H9 (cell line): ENCODE measurements at regions not wholly inside any gene's neighbourhood (a gene's known extent, or its start where the extent isn't known, plus 50 kb on each side); places are given as distances from the start of the nearest gene placed in this dataset.

ENCODE experiments used
- DNase-seq: peaks from one replicate; pipeline ENCODE4 v3.0.0-alpha.2; 2017
- H2AFZ ChIP-seq: one replicate; pipeline ENCODE4 v1.6.1; 2013; ENCODE audit warnings: mild to moderate bottlenecking, low read length, control low read depth, moderate library complexity
- H2AK5ac ChIP-seq: 2 replicates; pipeline ENCODE4 v1.6.1; 2013; ENCODE audit warnings: low read length, control low read depth, mixed read lengths; ENCODE audit not compliant: insufficient read length
- H2BK120ac ChIP-seq: one replicate; pipeline ENCODE4 v1.6.1; 2013; ENCODE audit warnings: low read depth, mild to moderate bottlenecking, low read length, control low read depth, inconsistent platforms; ENCODE audit not compliant: poor library complexity, severe bottlenecking
- H2BK12ac ChIP-seq: 2 replicates; pipeline ENCODE4 v1.6.1; 2013; ENCODE audit warnings: low read length, control low read depth, mixed read lengths, low read depth; ENCODE audit not compliant: insufficient read length
- H2BK15ac ChIP-seq: 2 replicates; pipeline ENCODE4 v1.6.1; 2013; ENCODE audit warnings: low read depth, low read length, control low read depth
- H2BK20ac ChIP-seq: one replicate; pipeline ENCODE4 v1.6.1; 2013; ENCODE audit warnings: low read depth, mild to moderate bottlenecking, low read length, control low read depth, inconsistent platforms; ENCODE audit not compliant: poor library complexity, severe bottlenecking
- H2BK5ac ChIP-seq: 2 replicates; pipeline ENCODE4 v1.6.1; 2013; ENCODE audit warnings: low read length, control low read depth, mixed read lengths; ENCODE audit not compliant: insufficient read length
- H3K14ac ChIP-seq: 2 replicates; pipeline ENCODE4 v1.6.1; 2013; ENCODE audit warnings: low read length, control low read depth; ENCODE audit not compliant: insufficient read depth
- H3K18ac ChIP-seq: 2 replicates; pipeline ENCODE4 v1.6.1; 2013; ENCODE audit warnings: low read depth, mild to moderate bottlenecking, mixed read lengths, low read length, control low read depth; ENCODE audit not compliant: insufficient read length
- H3K23ac ChIP-seq: 2 replicates; pipeline ENCODE4 v1.6.1; 2013; ENCODE audit warnings: low read length, control low read depth, mixed read lengths, low read depth; ENCODE audit not compliant: insufficient read length
- H3K23me2 ChIP-seq: 2 replicates; pipeline ENCODE4 v1.6.1; 2013; ENCODE audit warnings: low read depth, mild to moderate bottlenecking, mixed read lengths, low read length, control low read depth; ENCODE audit not compliant: insufficient read length, poor library complexity, severe bottlenecking
- H3K27ac ChIP-seq: 2 replicates; pipeline ENCODE4 v1.5.1; 2013; ENCODE audit warnings: low read length, control low read depth, mixed read lengths, low read depth; ENCODE audit not compliant: insufficient read length
- H3K27me3 ChIP-seq: 2 replicates; pipeline ENCODE4 v1.6.1; 2013; ENCODE audit warnings: low read length, control low read depth, inconsistent platforms; ENCODE audit not compliant: insufficient read depth
- H3K4ac ChIP-seq: 2 replicates; pipeline ENCODE4 v1.6.1; 2013; ENCODE audit warnings: low read depth, mild to moderate bottlenecking, control low read depth, inconsistent platforms, low read length, moderate library complexity
- H3K4me1 ChIP-seq: 2 replicates; pipeline ENCODE4 v1.6.1; 2013; ENCODE audit warnings: low read length, control low read depth, inconsistent platforms; ENCODE audit not compliant: insufficient read depth
- H3K4me2 ChIP-seq: 2 replicates; pipeline ENCODE4 v1.6.1; 2013; ENCODE audit warnings: low read length, control low read depth, mixed read lengths; ENCODE audit not compliant: insufficient read length, insufficient read depth
- H3K56ac ChIP-seq: 2 replicates; pipeline ENCODE4 v1.6.1; 2013; ENCODE audit warnings: low read depth, mild to moderate bottlenecking, mixed read lengths, low read length, control low read depth; ENCODE audit not compliant: insufficient read length
- H3K79me1 ChIP-seq: 2 replicates; pipeline ENCODE4 v1.6.1; 2013; ENCODE audit warnings: low read depth, mild to moderate bottlenecking, moderate library complexity, low read length, control low read depth, inconsistent platforms; ENCODE audit not compliant: insufficient read depth, poor library complexity, severe bottlenecking
- H3K79me2 ChIP-seq: 2 replicates; pipeline ENCODE4 v1.6.1; 2013; ENCODE audit warnings: low read length, control low read depth, inconsistent platforms; ENCODE audit not compliant: insufficient read depth
- H3K9ac ChIP-seq: 2 replicates; pipeline ENCODE4 v1.6.1; 2013; ENCODE audit warnings: low read length, control low read depth, mixed read lengths; ENCODE audit not compliant: insufficient read length; ENCODE audit errors: extremely low read depth
- H3K9me3 ChIP-seq: one replicate; pipeline ENCODE4 v1.6.1; 2013; ENCODE audit warnings: low read depth, low read length, inconsistent platforms; ENCODE audit not compliant: control insufficient read depth
- H3T11ph ChIP-seq: one replicate; pipeline ENCODE4 v1.6.1; 2013; ENCODE audit warnings: mild to moderate bottlenecking, low read length, control low read depth, inconsistent platforms
- H4K20me1 ChIP-seq: one replicate; pipeline ENCODE4 v1.6.1; 2013; ENCODE audit not compliant: control insufficient read depth, insufficient read length, insufficient read depth
- H4K5ac ChIP-seq: 2 replicates; pipeline ENCODE4 v1.6.1; 2013; ENCODE audit warnings: low read depth, mild to moderate bottlenecking, mixed read lengths, low read length, control low read depth; ENCODE audit not compliant: insufficient read length
- H4K8ac ChIP-seq: replicated peaks from 2 replicates; pipeline ENCODE4 v1.6.1; 2013; ENCODE audit warnings: low read length, control low read depth, mixed read lengths, low read depth; ENCODE audit not compliant: insufficient read length
- H4K91ac ChIP-seq: 2 replicates; pipeline ENCODE4 v1.6.1; 2013; ENCODE audit warnings: low read depth, mild to moderate bottlenecking, moderate library complexity, mixed read lengths, low read length, control low read depth; ENCODE audit not compliant: insufficient read length
- H3K27ac Mint-ChIP-seq, 3 experiments: 2 replicates in 2 of 3; 3 replicates in 1 of 3; pipeline ENCODE4 v1.8.0; 2020 to 2021; ENCODE audit warnings: mixed read lengths in 3 of 3, mild to moderate bottlenecking in 1 of 3, moderate library complexity in 1 of 3
- H3K27me3 Mint-ChIP-seq: 2 replicates; pipeline ENCODE4 v1.8.0; 2021; ENCODE audit warnings: low read depth, mild to moderate bottlenecking, moderate library complexity, mixed read lengths
- H3K36me3 Mint-ChIP-seq, 3 experiments: 2 replicates in 2 of 3; 3 replicates in 1 of 3; pipeline ENCODE4 v1.8.0; 2020 to 2021; ENCODE audit warnings: low read depth in 3 of 3, mixed read lengths in 3 of 3; ENCODE audit not compliant: insufficient read depth in 1 of 3
- H3K4me1 Mint-ChIP-seq, 2 experiments: 2 replicates each; pipeline ENCODE4 v1.8.0; 2020; ENCODE audit warnings: mixed read lengths in 2 of 2
- H3K4me3 Mint-ChIP-seq, 2 experiments: 2 replicates in 1 of 2; 3 replicates in 1 of 2; pipeline ENCODE4 v1.8.0; 2020 to 2021; ENCODE audit warnings: mild to moderate bottlenecking in 2 of 2, mixed read lengths in 2 of 2, moderate library complexity in 1 of 2
- H3K9me3 Mint-ChIP-seq, 2 experiments: 2 replicates in 1 of 2; 3 replicates in 1 of 2; pipeline ENCODE4 v1.8.0; 2020; ENCODE audit warnings: mild to moderate bottlenecking in 2 of 2, mixed read lengths in 2 of 2, moderate library complexity in 1 of 2
- WGBS: extraction: QIAGEN DNeasy Blood & Tissue Kit; methylation state at CpG from one replicate; pipeline ENCODE4 v1.1.7; 2013; ENCODE audit warnings: missing lambda C conversion rate, low lambda C conversion rate, mixed read lengths; ENCODE audit not compliant: insufficient read length; ENCODE audit errors: extremely low coverage; 5-methylcytosine and 5-hydroxymethylcytosine counted together
- TF ChIP-seq, protein P1 (sequence below): fragments of 200-600 bp; sonication (generic); conservative IDR thresholded peaks from 3 replicates; pipeline ENCODE4 v1.8.0; 2021; ENCODE audit warnings: antibody characterized with exemption, mild to moderate bottlenecking

DNA sequence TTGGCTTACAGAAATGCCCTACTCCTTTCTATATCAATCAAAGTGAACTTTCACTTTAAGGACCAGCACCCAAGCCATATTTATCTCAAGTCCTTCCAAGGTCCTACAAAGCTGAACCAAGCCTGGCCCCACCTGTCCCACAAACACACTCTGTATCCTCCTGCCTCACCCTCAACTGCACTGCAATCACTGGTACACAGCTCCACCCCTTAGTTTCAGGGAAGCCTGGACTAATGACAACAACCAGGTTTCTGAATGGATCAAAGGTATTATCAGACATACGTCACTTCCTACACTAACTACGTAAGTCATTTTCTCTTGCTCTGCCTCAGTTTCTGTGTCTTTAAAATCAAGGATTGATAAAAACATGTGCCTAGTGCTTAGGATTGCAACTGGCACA lies 205.6 kb upstream of the HS3ST1 start:
- H3K4me1 Mint-ChIP-seq = peaks cover 11 to 16% of the 10 kb centered on the region in 2 experiments

More for the DNA sequence above, 205.6 kb upstream of the HS3ST1 start:
- no peak for DNase-seq
- no peaks in the 10 kb centered on the region for H3K9me3 ChIP-seq
- no peaks in the 10 kb centered on the region for H4K20me1 ChIP-seq
- H3K79me1 ChIP-seq = no peaks in the 10 kb centered on the region
- no peaks in the 10 kb centered on the region for H3K23me2 ChIP-seq
- H3K79me2 ChIP-seq = no peaks in the 10 kb centered on the region
- no peak overlapping the region for H2BK5ac ChIP-seq
- H4K8ac ChIP-seq = no peak overlapping the region
- H3K4ac ChIP-seq = no peak overlapping the region
- H4K5ac ChIP-seq = no peak overlapping the region
- no peak overlapping the region for H3K27ac ChIP-seq
- no peak overlapping the region for H3K56ac ChIP-seq
- no CpG with 5 or more reads among the region's 2 CpGs for WGBS
- H4K91ac ChIP-seq = no peak overlapping the region
- H2BK120ac ChIP-seq = no peak overlapping the region
- H3T11ph ChIP-seq = no peak overlapping the region
- H3K27me3 ChIP-seq = no peaks in the 10 kb centered on the region
- no peak overlapping the region for H2AK5ac ChIP-seq
- TF ChIP-seq, protein P1, sequence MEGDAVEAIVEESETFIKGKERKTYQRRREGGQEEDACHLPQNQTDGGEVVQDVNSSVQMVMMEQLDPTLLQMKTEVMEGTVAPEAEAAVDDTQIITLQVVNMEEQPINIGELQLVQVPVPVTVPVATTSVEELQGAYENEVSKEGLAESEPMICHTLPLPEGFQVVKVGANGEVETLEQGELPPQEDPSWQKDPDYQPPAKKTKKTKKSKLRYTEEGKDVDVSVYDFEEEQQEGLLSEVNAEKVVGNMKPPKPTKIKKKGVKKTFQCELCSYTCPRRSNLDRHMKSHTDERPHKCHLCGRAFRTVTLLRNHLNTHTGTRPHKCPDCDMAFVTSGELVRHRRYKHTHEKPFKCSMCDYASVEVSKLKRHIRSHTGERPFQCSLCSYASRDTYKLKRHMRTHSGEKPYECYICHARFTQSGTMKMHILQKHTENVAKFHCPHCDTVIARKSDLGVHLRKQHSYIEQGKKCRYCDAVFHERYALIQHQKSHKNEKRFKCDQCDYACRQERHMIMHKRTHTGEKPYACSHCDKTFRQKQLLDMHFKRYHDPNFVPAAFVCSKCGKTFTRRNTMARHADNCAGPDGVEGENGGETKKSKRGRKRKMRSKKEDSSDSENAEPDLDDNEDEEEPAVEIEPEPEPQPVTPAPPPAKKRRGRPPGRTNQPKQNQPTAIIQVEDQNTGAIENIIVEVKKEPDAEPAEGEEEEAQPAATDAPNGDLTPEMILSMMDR = no peak
- no peak overlapping the region for H3K9ac ChIP-seq
- no peak overlapping the region for H3K18ac ChIP-seq
- Mint-ChIP-seq H3K27me3 (no peaks in the 10 kb centered on the region), H3K4me3 (no peak overlapping the region), H3K36me3 (peaks cover 1 to 9% (median 8%) of the 10 kb centered on the region in 3 experiments; a peak in 4 of 7 replicates), H3K9me3 (peaks cover 9 to 15% of the 10 kb centered on the region in 2 experiments), H3K27ac (peak overlapping the region in 1 of 3 experiments; percentile 23; a peak in 2 of 7 replicates)
- H2AFZ ChIP-seq = no peak overlapping the region
- no peaks in the 10 kb centered on the region for H3K4me1 ChIP-seq
- H3K23ac ChIP-seq = no peak overlapping the region
- no peak overlapping the region; the same call in 1 of the 2 replicates for H3K14ac ChIP-seq
- H3K4me2 ChIP-seq = no peak overlapping the region
- no peak overlapping the region for H2BK12ac ChIP-seq
- H2BK20ac ChIP-seq = no peak overlapping the region
- H2BK15ac ChIP-seq = no peak overlapping the region
